ENCODE measurements at regions not wholly inside any gene's neighbourhood (a gene's known extent, or its start where the extent isn't known, plus 50 kb on each side); places are given as distances from the start of the nearest gene placed in this dataset.

DNA sequence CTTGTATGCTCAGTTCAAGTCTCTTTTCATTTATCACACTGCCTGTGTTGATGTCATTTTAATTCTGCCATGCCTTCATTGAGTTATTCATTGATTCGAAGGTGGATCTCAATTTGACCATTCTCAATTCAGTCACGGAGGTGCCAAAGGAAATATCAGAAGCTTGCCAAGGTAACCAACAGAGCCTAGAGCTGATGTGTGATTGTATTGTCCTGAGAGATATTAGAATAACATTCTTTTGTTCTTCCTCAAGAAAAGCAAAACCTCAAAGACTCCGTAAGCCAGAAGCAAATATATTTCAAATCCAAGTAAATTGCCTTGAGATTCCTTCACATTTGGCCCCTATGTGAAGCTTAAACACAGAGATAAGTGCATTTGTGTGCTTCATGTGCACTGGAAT, 345.3 kb downstream of the CXCL12 start:
- Histone ChIP-seq H3K27ac (ENCODE audit: low read depth) (no peak overlapping the region), H3K36me3 (ENCODE audit: insufficient read depth) (no peaks in the 10 kb centered on the region), H3K4me1 (ENCODE audit: insufficient read depth) (no peaks in the 10 kb centered on the region), H3K4me3 (ENCODE audit: low read depth, low read length) (no peak overlapping the region)
- 85% methylated on average over 3 of the region's 3 CpGs for WGBS
- DNase-seq (ENCODE audit: extremely low spot score), result no peak

GRCh38 chr10:44036425-44036824, 348.5 kb downstream of the CXCL12 start:
- no peak for DNase-seq (ENCODE audit: extremely low spot score)
- H3K4me3 ChIP-seq (ENCODE audit: low read depth, low read length), result no peak overlapping the region
- H3K36me3 ChIP-seq (ENCODE audit: insufficient read depth), result no peaks in the 10 kb centered on the region
- WGBS, result 87% methylated on average over 3 of the region's 3 CpGs
- no peak overlapping the region for H3K27ac ChIP-seq (ENCODE audit: low read depth)
- H3K4me1 ChIP-seq (ENCODE audit: insufficient read depth), result no peaks in the 10 kb centered on the region

DNA sequence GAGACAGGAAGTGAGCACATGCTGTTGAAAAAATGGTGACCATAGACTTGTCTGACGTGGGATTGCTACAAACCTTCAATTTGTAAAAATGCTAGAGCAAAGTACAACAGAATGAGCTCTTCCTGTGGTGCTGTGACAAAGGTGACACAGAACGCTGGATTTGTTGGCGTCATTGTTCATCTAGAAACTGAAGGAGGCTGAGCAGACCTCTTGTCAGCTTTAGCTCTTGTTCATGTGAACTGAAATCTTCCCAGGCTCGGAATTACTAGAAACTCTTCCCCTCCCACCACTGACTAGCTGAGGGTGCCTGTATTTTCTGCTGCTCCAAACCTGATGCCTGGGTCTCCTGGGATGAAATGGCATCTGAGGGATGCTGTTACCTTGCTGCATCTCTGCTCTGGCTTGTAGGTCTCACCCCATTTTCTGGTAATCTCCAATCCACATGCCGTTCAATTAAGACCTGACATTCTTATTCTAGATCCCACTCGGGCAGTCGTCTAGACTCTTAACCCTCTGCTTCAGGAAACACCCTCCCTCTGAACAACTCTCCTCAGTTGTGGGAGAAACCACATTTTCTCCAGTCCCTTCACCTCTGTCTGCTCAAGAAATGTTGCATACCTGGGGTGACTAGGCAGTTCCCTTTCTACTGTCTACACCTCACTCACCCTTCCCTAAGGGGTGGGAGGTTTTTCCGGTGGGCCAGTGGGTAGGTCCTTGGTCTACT, 349.3 kb downstream of the CXCL12 start:
- no peak overlapping the region for H3K27ac ChIP-seq (ENCODE audit: low read depth)
- WGBS, result 86% methylated on average over 8 of the region's 8 CpGs
- H3K36me3 ChIP-seq (ENCODE audit: insufficient read depth), result no peaks in the 10 kb centered on the region
- no peak for DNase-seq (ENCODE audit: extremely low spot score)
- no peaks in the 10 kb centered on the region for H3K4me1 ChIP-seq (ENCODE audit: insufficient read depth)
- no peak overlapping the region for H3K4me3 ChIP-seq (ENCODE audit: low read depth, low read length)

DNA sequence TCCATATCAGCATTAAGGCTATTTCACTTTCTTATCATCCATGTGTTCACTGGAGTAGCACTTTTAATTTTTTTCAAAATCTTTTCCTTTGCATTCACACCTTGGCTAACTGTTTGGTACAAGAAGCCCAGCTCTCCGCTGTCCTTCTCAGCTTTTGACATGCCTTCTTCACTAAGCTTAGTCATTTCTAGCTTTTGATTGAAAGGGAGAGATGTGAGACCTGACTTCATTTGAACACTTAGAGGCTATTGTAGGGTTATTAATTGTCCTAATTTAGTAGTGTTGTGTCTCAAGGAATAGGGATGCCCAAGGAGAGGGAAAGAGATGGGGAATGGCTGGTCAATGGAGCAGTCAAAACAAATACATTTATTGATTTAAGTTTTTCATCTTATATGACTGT, 350.0 kb downstream of the CXCL12 start:
- DNase-seq (ENCODE audit: extremely low spot score), result no peak
- no peak overlapping the region for H3K27ac ChIP-seq (ENCODE audit: low read depth)
- no peaks in the 10 kb centered on the region for H3K36me3 ChIP-seq (ENCODE audit: insufficient read depth)
- WGBS, result 96% methylated on average over 1 of the region's 1 CpG
- H3K4me3 ChIP-seq (ENCODE audit: low read depth, low read length), result no peak overlapping the region
- H3K4me1 ChIP-seq (ENCODE audit: insufficient read depth), result no peaks in the 10 kb centered on the region

GRCh38 chr10:44033008-44033407, 351.9 kb downstream of the CXCL12 start:
- Histone ChIP-seq H3K4me3 (ENCODE audit: low read depth, low read length) (no peak overlapping the region), H3K4me1 (ENCODE audit: insufficient read depth) (no peaks in the 10 kb centered on the region), H3K27ac (ENCODE audit: low read depth) (no peak overlapping the region), H3K36me3 (ENCODE audit: insufficient read depth) (no peaks in the 10 kb centered on the region)
- 77% methylated on average over 3 of the region's 3 CpGs for WGBS
- DNase-seq (ENCODE audit: extremely low spot score), result no peak

DNA sequence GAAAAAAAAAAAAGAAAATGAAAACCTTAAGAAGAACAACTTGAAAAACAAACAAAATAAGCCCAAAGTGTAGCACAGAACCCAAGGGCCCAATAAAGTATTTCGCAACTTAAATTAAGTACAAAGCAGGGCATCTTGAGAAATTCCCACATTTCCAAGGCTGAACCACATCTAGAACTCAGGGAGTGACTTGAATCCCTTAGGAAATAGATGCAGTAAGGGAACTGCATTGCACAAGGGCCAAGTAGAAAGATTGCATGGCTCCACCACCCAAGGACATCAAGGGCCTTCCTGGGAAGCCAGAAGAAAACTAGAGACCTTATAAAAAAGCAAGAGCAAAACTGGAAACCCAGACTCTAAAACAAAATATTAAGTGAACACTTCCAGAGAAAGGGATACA, 352.7 kb downstream of the CXCL12 start:
- H3K36me3 ChIP-seq (ENCODE audit: insufficient read depth), result no peaks in the 10 kb centered on the region
- H3K4me1 ChIP-seq (ENCODE audit: insufficient read depth), result no peaks in the 10 kb centered on the region
- no peak for DNase-seq (ENCODE audit: extremely low spot score)
- WGBS, result 97% methylated on average over 1 of the region's 1 CpG
- H3K4me3 ChIP-seq (ENCODE audit: low read depth, low read length), result no peak overlapping the region
- H3K27ac ChIP-seq (ENCODE audit: low read depth), result no peak overlapping the region

DNA sequence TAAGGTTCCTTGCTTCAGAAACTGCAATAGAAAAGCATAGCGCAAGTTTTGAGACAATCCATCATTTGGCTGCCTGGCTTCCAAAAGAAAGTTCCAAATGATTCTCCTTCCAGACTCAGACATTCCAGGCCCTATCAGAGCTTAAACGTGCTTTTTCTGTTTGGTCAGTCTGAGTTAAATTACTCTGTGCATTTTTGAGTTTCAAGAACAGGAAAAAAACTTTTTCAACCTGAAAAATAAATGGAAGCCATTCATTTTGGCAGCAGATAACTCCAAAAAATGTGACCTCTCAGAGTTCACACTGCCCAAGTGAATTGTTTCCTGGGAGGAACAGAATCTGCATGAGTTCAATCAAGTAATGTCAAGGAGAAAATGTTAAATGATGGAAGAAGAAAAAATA, 354.2 kb downstream of the CXCL12 start:
- Histone ChIP-seq H3K4me1 (ENCODE audit: insufficient read depth) (no peaks in the 10 kb centered on the region), H3K27ac (ENCODE audit: low read depth) (no peak overlapping the region), H3K36me3 (ENCODE audit: insufficient read depth) (no peaks in the 10 kb centered on the region), H3K4me3 (ENCODE audit: low read depth, low read length) (no peak overlapping the region)
- no peak for DNase-seq (ENCODE audit: extremely low spot score)
- 47% methylated on average over 2 of the region's 2 CpGs for WGBS

- WGBS, result 78% methylated on average over 4 of the region's 4 CpGs
- DNase-seq (ENCODE audit: extremely low spot score), result no peak
- Histone ChIP-seq H3K36me3 (ENCODE audit: insufficient read depth) (no peaks in the 10 kb centered on the region), H3K4me3 (ENCODE audit: low read depth, low read length) (no peak overlapping the region), H3K4me1 (ENCODE audit: insufficient read depth) (no peaks in the 10 kb centered on the region), H3K27ac (ENCODE audit: low read depth) (no peak overlapping the region)
Measured at GRCh38 chr10:44030132-44030531, 354.8 kb downstream of the CXCL12 start.

GRCh38 chr10:44028384-44029137, 356.3 kb downstream of the CXCL12 start:
- WGBS, result 88% methylated on average over 11 of the region's 11 CpGs
- H3K36me3 ChIP-seq (ENCODE audit: insufficient read depth), result no peaks in the 10 kb centered on the region
- no peak for DNase-seq (ENCODE audit: extremely low spot score)
- no peak overlapping the region for H3K27ac ChIP-seq (ENCODE audit: low read depth)
- no peaks in the 10 kb centered on the region for H3K4me1 ChIP-seq (ENCODE audit: insufficient read depth)
- no peak overlapping the region for H3K4me3 ChIP-seq (ENCODE audit: low read depth, low read length)

DNA sequence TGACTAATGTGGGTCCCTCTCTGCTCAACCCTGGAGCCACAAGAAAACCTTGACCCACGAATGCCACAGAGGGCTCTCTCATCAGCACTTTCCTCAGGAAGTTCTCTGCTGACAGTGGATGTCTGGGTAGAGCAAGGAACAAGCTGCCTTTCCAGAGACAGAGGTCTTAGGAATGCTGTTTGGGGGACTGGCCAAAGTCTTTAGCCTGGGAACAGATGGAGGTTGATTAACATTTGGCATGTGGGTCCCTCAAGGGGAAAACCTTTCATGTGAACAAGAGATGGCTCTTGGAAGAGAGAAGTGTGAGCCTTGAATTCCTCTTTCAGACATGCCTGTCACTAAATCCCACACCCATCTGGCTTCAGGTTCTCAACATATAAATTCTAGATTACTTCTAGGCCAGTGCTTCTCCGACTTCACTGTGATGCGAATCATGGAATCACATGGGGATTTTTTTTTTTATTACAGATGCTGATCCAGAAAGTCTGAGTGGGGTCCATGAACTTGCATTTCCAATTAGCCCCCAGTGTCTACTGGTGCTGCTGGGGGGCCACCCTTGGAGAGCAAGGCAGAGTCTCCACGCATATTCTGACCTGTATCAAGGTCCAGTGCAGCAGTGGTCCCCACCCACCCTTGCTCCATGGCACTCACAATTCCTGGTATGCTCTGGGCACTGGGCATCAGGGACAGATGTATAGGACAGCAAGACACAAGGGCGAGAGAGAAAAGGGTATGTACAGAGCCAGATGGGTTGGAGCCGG, 360.4 kb downstream of the CXCL12 start:
- no peak overlapping the region for H3K27ac ChIP-seq (ENCODE audit: low read depth)
- WGBS, result 60% methylated on average over 6 of the region's 6 CpGs
- DNase-seq (ENCODE audit: extremely low spot score), result no peak
- H3K36me3 ChIP-seq (ENCODE audit: insufficient read depth), result no peaks in the 10 kb centered on the region
- no peaks in the 10 kb centered on the region for H3K4me1 ChIP-seq (ENCODE audit: insufficient read depth)
- H3K4me3 ChIP-seq (ENCODE audit: low read depth, low read length), result no peak overlapping the region

DNA sequence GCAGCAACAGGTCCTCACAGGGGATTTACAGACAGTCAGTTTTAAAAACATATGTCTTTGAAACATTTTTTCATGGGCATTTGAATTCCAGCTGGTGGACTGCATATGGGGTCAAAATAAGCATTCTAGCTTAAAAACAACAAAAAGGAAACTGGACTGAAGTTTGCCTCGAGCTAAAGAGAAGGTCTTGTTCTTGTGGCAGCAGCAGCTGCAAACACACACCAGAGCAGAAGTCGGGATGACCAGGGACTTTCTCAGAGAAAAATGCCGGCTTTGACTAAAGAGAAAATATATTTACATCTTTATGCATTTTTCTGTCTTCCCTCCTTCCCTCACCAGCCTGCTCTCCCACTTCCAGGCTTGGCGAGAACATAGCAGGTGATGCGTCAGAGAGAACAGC, 361.4 kb downstream of the CXCL12 start:
- Histone ChIP-seq H3K36me3 (ENCODE audit: insufficient read depth) (no peaks in the 10 kb centered on the region), H3K27ac (ENCODE audit: low read depth) (no peak overlapping the region), H3K4me3 (ENCODE audit: low read depth, low read length) (no peak overlapping the region), H3K4me1 (ENCODE audit: insufficient read depth) (no peaks in the 10 kb centered on the region)
- no peak for DNase-seq (ENCODE audit: extremely low spot score)
- 79% methylated on average over 5 of the region's 5 CpGs for WGBS

DNA sequence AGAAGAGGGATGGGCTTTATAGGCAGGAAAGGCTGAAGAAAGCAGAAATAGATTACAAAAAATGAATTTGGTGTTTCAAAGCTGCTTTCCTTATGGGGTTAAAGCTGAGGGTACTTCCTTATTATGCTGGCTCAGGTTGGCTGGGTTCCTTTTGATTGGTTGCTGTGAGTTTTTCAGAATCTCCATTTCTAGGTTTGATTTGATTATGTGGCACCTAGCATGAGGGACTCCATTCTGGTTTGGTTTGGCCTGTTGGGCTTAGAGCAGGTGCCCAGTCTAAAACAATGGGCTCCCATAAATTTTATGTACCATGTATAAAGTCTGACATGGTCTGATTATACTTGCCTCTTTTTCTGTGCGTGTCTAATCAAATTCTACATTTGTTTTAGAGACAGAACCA, 362.7 kb downstream of the CXCL12 start:
- Histone ChIP-seq H3K4me1 (ENCODE audit: insufficient read depth) (no peaks in the 10 kb centered on the region), H3K4me3 (ENCODE audit: low read depth, low read length) (no peak overlapping the region), H3K27ac (ENCODE audit: low read depth) (no peak overlapping the region), H3K36me3 (ENCODE audit: insufficient read depth) (no peaks in the 10 kb centered on the region)
- no peak for DNase-seq (ENCODE audit: extremely low spot score)
- WGBS, result 96% methylated on average over 1 of the region's 1 CpG

- no peak overlapping the region for H3K27ac ChIP-seq (ENCODE audit: low read depth)
Measured at GRCh38 chr10:44020322-44021111, 364.4 kb downstream of the CXCL12 start.

More at GRCh38 chr10:44020322-44021111, 364.4 kb downstream of the CXCL12 start:
- H3K4me3 ChIP-seq (ENCODE audit: low read depth, low read length), result no peak overlapping the region
- no peak for DNase-seq (ENCODE audit: extremely low spot score)
- H3K36me3 ChIP-seq (ENCODE audit: insufficient read depth), result no peaks in the 10 kb centered on the region
- H3K4me1 ChIP-seq (ENCODE audit: insufficient read depth), result no peaks in the 10 kb centered on the region
- 84% methylated on average over 5 of the region's 5 CpGs for WGBS
